CD4-positive, CD25-positive, alpha-beta regulatory T cell (primary cell): ENCODE measurements at regions not wholly inside any gene's neighbourhood (a gene's known extent, or its start where the extent isn't known, plus 50 kb on each side); places are given as distances from the start of the nearest gene placed in this dataset.

Experiments used
- ATAC-seq, 2 donors: fragments of 150-1000 bp; cut with Tn5 transposase; one replicate each; pipeline ENCODE4 v1.10.0; 2021; ENCODE audit warnings: low read depth in 2 of 2, moderate number of reproducible peaks in 2 of 2, moderate library complexity in 1 of 2
- DNase-seq, 3 donors: peaks; one replicate each; pipeline versions ENCODE4 v3.0.0 to v3.0.0-alpha.2; 2012 to 2022; ENCODE audit warnings: mixed read lengths in 1 of 3
- H3K27ac ChIP-seq: one replicate; pipeline ENCODE4 v1.7.0; 2013; ENCODE audit warnings: mild to moderate bottlenecking, low read length; ENCODE audit not compliant: insufficient read depth, poor library complexity, severe bottlenecking
- H3K27me3 ChIP-seq: one replicate; pipeline ENCODE4 v1.7.0; 2013; ENCODE audit warnings: low read length; ENCODE audit not compliant: control insufficient read depth, insufficient read depth
- H3K36me3 ChIP-seq: one replicate; pipeline ENCODE4 v1.7.0; 2013; ENCODE audit warnings: mild to moderate bottlenecking, low read length, moderate library complexity; ENCODE audit not compliant: control insufficient read depth, insufficient read depth
- H3K4me1 ChIP-seq: 2 replicates; pipeline ENCODE4 v1.7.0; 2013; ENCODE audit warnings: mild to moderate bottlenecking, low read length; ENCODE audit not compliant: insufficient read depth, control insufficient read depth, poor library complexity, severe bottlenecking
- H3K4me3 ChIP-seq: one replicate; pipeline ENCODE4 v1.7.0; 2013; ENCODE audit warnings: low read depth, mild to moderate bottlenecking, low read length, moderate library complexity
- H3K9me3 ChIP-seq, 2 experiments: 1 replicate in 1 of 2; 2 replicates in 1 of 2; pipeline ENCODE4 v1.7.0; 2013; ENCODE audit warnings: low read length in 2 of 2, mild to moderate bottlenecking in 1 of 2, moderate library complexity in 1 of 2; ENCODE audit not compliant: control insufficient read depth in 2 of 2
- H3K27ac Mint-ChIP-seq, 3 donors: one replicate each; pipeline ENCODE4 v1.8.0; 2020 to 2022; ENCODE audit warnings: mild to moderate bottlenecking in 3 of 3, mixed read lengths in 3 of 3, moderate library complexity in 2 of 3
- H3K27me3 Mint-ChIP-seq: one replicate; pipeline ENCODE4 v1.8.0; 2022; ENCODE audit warnings: mild to moderate bottlenecking, mixed read lengths
- H3K36me3 Mint-ChIP-seq: one replicate; pipeline ENCODE4 v1.8.0; 2020; ENCODE audit warnings: mixed read lengths
- H3K4me1 Mint-ChIP-seq, 4 donors: one replicate each; pipeline ENCODE4 v1.8.0; 2020 to 2022; ENCODE audit warnings: mixed read lengths in 4 of 4, mild to moderate bottlenecking in 1 of 4
- H3K4me3 Mint-ChIP-seq, 4 donors: one replicate each; pipeline ENCODE4 v1.8.0; 2020 to 2022; ENCODE audit warnings: mild to moderate bottlenecking in 4 of 4, mixed read lengths in 4 of 4, moderate library complexity in 3 of 4
- H3K9me3 Mint-ChIP-seq, 7 donors: one replicate each; pipeline ENCODE4 v1.8.0; 2020 to 2022; ENCODE audit warnings: mixed read lengths in 7 of 7, mild to moderate bottlenecking in 3 of 7, moderate library complexity in 2 of 7

DNA sequence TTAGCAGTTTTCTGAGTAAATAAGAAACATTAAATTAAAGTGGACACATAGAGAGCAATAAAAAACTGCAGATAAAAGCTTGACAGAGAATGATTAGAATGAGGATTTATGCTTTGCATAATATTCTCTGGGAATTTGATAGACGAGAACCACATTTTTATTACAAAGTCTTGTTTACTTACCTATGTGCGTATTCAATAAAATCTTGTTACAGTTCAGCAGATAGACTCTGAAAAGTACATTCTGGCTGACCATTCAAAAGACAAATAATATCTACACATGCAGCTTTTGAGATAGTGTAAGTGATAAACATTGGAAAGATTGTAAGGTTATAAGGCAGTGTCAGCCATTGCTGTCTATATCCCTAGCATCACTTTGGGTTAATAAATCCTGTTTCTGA, 381.6 kb downstream of the NYAP2 start:
- Histone ChIP-seq H3K9me3 (no peaks in the 10 kb centered on the region), H3K4me3 (no peak overlapping the region), H3K27me3 (no peaks in the 10 kb centered on the region), H3K4me1 (no peaks in the 10 kb centered on the region), H3K36me3 (no peaks in the 10 kb centered on the region), H3K27ac (no peak overlapping the region)
- Mint-ChIP-seq H3K9me3 (peaks cover 0 to 3% (median 0%) of the 10 kb centered on the region in 7 donors), H3K27ac (no peak overlapping the region), H3K27me3 (no peaks in the 10 kb centered on the region), H3K4me3 (no peak overlapping the region), H3K4me1 (no peaks in the 10 kb centered on the region), H3K36me3 (no peaks in the 10 kb centered on the region)
- DNase-seq (no peak), ATAC-seq (no peak)

DNA sequence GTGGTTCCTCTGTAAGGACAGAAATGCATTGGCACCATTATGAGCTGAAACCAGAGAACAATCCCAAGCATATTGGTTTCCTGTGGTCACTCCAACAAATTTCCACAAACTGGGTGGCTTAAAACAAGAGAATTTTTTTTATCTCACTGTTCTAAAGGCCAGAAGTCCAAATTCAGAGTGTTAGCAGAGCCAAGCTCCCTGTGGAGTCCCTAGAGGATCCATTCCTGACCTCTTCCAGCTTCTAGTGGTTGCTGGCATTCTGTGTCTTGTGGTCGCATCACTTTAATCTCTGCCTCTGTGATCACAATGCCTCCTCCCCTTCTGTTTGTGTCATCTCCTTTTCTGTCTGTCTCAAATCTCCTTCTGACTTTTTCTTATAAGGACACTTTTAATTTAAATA, 380.3 kb downstream of the NYAP2 start:
- H3K27ac ChIP-seq, result no peak overlapping the region
- no peak overlapping the region for H3K27ac Mint-ChIP-seq
- H3K27me3 ChIP-seq, result no peaks in the 10 kb centered on the region
- H3K4me3 Mint-ChIP-seq, result no peak overlapping the region
- no peaks in the 10 kb centered on the region for H3K4me1 ChIP-seq
- DNase-seq (no peak), ATAC-seq (no peak)
- H3K9me3 ChIP-seq, result no peaks in the 10 kb centered on the region
- peaks cover 0 to 3% (median 0%) of the 10 kb centered on the region in 7 donors for H3K9me3 Mint-ChIP-seq
- H3K36me3 Mint-ChIP-seq, result no peaks in the 10 kb centered on the region
- H3K4me1 Mint-ChIP-seq, result no peaks in the 10 kb centered on the region
- no peak overlapping the region for H3K4me3 ChIP-seq
- no peaks in the 10 kb centered on the region for H3K36me3 ChIP-seq
- H3K27me3 Mint-ChIP-seq, result no peaks in the 10 kb centered on the region

GRCh38 chr2:225773148-225773547, 373.6 kb downstream of the NYAP2 start:
- Histone ChIP-seq H3K4me1 (no peaks in the 10 kb centered on the region), H3K27me3 (no peaks in the 10 kb centered on the region), H3K4me3 (no peak overlapping the region), H3K9me3 (no peaks in the 10 kb centered on the region), H3K36me3 (no peaks in the 10 kb centered on the region), H3K27ac (no peak overlapping the region)
- Mint-ChIP-seq H3K4me3 (no peak overlapping the region), H3K27me3 (peaks cover 4% of the 10 kb centered on the region), H3K27ac (no peak overlapping the region), H3K9me3 (peaks cover 0 to 3% (median 0%) of the 10 kb centered on the region in 7 donors), H3K4me1 (no peaks in the 10 kb centered on the region), H3K36me3 (no peaks in the 10 kb centered on the region)
- ATAC-seq (no peak), DNase-seq (no peak)

DNA sequence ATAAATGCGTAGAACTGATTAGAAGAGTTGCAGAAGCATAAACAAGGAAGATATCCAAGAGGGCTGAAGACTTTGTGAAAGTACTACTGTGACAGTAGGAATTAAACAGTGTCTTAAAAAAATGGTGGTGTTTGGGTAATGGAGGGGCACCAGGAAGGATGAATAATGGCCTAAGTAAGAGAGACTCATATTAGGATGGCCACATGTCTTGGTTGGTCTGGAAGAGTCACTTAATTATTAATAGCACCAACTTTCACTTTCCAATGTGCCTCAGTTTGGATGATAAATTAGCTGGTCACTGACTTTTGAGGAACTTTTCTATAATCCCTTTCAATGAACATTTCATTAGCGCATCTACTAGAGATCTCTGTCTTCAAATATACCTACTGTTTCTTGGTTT, 372.2 kb downstream of the NYAP2 start:
- Mint-ChIP-seq H3K4me1 (no peaks in the 10 kb centered on the region), H3K36me3 (no peaks in the 10 kb centered on the region), H3K4me3 (no peak overlapping the region), H3K9me3 (peaks cover 0 to 3% (median 0%) of the 10 kb centered on the region in 7 donors), H3K27me3 (peaks cover 4% of the 10 kb centered on the region), H3K27ac (no peak overlapping the region)
- Histone ChIP-seq H3K27ac (no peak overlapping the region), H3K36me3 (no peaks in the 10 kb centered on the region), H3K9me3 (no peaks in the 10 kb centered on the region), H3K4me1 (no peaks in the 10 kb centered on the region), H3K27me3 (no peaks in the 10 kb centered on the region), H3K4me3 (no peak overlapping the region)
- DNase-seq, result no peak
- ATAC-seq, result no peak

DNA sequence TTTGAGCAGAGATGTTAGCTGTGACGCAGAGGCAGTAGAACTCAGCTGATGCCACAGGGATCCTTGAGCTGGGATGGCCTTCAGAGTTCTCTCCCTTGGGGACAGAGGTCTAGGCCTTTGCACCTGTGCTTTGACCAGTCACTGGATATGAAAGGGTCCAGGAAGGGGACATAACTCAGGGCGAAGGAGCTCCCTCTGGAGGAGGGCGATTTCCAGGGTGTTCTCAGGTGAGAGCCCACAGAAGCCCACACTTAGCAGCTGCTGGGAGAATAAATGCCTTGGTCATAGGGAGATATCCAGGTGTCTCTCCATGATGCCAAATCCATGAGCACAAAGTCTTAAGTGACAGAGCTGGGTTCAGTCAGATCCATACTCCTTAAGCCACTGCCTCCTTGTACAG, 369.2 kb downstream of the NYAP2 start:
- H3K4me1 Mint-ChIP-seq, result no peaks in the 10 kb centered on the region
- no peaks in the 10 kb centered on the region for H3K36me3 ChIP-seq
- DNase-seq (no peak), ATAC-seq (no peak)
- no peaks in the 10 kb centered on the region for H3K36me3 Mint-ChIP-seq
- peaks cover 4% of the 10 kb centered on the region for H3K27me3 Mint-ChIP-seq
- no peak overlapping the region for H3K4me3 Mint-ChIP-seq
- H3K27ac Mint-ChIP-seq, result no peak overlapping the region
- H3K27ac ChIP-seq, result no peak overlapping the region
- no peak overlapping the region for H3K4me3 ChIP-seq
- H3K27me3 ChIP-seq, result no peaks in the 10 kb centered on the region
- no peaks in the 10 kb centered on the region for H3K4me1 ChIP-seq
- no peaks in the 10 kb centered on the region for H3K9me3 ChIP-seq
- H3K9me3 Mint-ChIP-seq, result peaks cover 0 to 4% (median 0%) of the 10 kb centered on the region in 7 donors

GRCh38 chr2:225766431-225766830, 366.9 kb downstream of the NYAP2 start:
- Mint-ChIP-seq H3K36me3 (no peaks in the 10 kb centered on the region), H3K4me3 (no peak overlapping the region), H3K27ac (no peak overlapping the region), H3K27me3 (peaks cover 4% of the 10 kb centered on the region), H3K4me1 (no peaks in the 10 kb centered on the region), H3K9me3 (peaks cover 0 to 4% (median 0%) of the 10 kb centered on the region in 7 donors)
- H3K27ac ChIP-seq, result no peak overlapping the region
- no peaks in the 10 kb centered on the region for H3K4me1 ChIP-seq
- H3K36me3 ChIP-seq, result no peaks in the 10 kb centered on the region
- H3K4me3 ChIP-seq, result no peak overlapping the region
- H3K27me3 ChIP-seq, result no peaks in the 10 kb centered on the region
- DNase-seq (no peak), ATAC-seq (no peak)
- no peaks in the 10 kb centered on the region for H3K9me3 ChIP-seq

DNA sequence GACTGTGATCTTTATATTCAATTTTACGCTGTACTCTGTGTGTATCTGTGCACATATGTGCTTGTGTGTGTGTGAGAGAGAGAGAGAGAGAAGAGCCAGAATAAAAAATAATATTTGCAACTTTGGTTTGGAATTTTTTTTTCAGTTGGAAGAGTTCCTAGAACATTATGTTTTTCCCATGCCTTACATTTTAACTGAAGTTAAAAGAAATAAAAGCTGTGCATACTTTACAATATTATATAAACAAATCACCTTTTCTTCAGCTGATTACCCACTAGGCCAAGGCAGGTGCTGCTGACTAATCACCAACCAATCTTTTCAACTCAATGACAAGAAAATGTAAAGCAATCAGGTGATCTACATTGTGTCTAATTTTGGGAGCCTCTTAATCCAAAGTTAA, 366.3 kb downstream of the NYAP2 start:
- Histone ChIP-seq H3K4me1 (no peaks in the 10 kb centered on the region), H3K36me3 (no peaks in the 10 kb centered on the region), H3K9me3 (no peaks in the 10 kb centered on the region), H3K4me3 (no peak overlapping the region), H3K27me3 (no peaks in the 10 kb centered on the region), H3K27ac (no peak overlapping the region)
- H3K36me3 Mint-ChIP-seq, result no peaks in the 10 kb centered on the region
- H3K4me1 Mint-ChIP-seq, result no peaks in the 10 kb centered on the region
- H3K27me3 Mint-ChIP-seq, result no peaks in the 10 kb centered on the region
- ATAC-seq, result no peak
- no peak overlapping the region for H3K4me3 Mint-ChIP-seq
- no peak for DNase-seq
- peaks cover 0 to 4% (median 0%) of the 10 kb centered on the region in 7 donors for H3K9me3 Mint-ChIP-seq
- H3K27ac Mint-ChIP-seq, result no peak overlapping the region

DNA sequence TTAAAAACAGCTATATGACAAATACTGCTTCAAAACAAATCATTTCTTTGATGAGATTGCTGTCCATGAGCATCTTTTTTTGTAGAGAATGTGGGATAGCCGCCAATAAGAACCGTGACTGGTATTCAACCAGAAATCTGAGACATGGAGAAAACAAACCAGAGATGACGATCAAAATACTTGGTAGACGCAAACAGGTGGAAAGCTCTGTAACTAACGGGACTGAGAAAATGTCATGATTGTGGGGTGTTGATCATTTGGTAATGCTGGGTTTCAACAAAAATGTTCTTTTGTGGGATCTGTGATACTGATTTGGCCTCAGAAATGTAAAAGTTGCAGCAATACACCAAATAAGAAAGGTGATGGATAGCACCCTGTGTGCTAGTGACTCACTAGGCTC, 364.8 kb downstream of the NYAP2 start:
- H3K36me3 Mint-ChIP-seq, result no peaks in the 10 kb centered on the region
- H3K27me3 Mint-ChIP-seq, result no peaks in the 10 kb centered on the region
- no peak overlapping the region for H3K4me3 ChIP-seq
- DNase-seq, result no peak
- H3K9me3 Mint-ChIP-seq, result peaks cover 0 to 2% (median 0%) of the 10 kb centered on the region in 7 donors
- no peak overlapping the region for H3K27ac ChIP-seq
- H3K36me3 ChIP-seq, result no peaks in the 10 kb centered on the region
- no peaks in the 10 kb centered on the region for H3K4me1 Mint-ChIP-seq
- no peaks in the 10 kb centered on the region for H3K4me1 ChIP-seq
- no peak for ATAC-seq
- H3K4me3 Mint-ChIP-seq, result no peak overlapping the region
- H3K27me3 ChIP-seq, result no peaks in the 10 kb centered on the region
- no peaks in the 10 kb centered on the region for H3K9me3 ChIP-seq
- H3K27ac Mint-ChIP-seq, result no peak overlapping the region
